ENCODE measurements at regions not wholly inside any gene's neighbourhood (a gene's known extent, or its start where the extent isn't known, plus 50 kb on each side); places are given as distances from the start of the nearest gene placed in this dataset.

GRCh38 chr3:118740722-118741290 is 293.8 kb downstream of the IGSF11 start:
- DNase-seq (ENCODE audit: extremely low spot score): no peak
- ChIA-PET POLR2A (no interaction called here), CTCF (no interaction called here)
- no peak for TF ChIP-seq ZNF384 (IDR thresholded peaks at IDR 0.05)
- TF ChIP-seq FOXM1 (IDR thresholded peaks at IDR 0.05; ENCODE audit: borderline replicate concordance): no peak
- no peak for TF ChIP-seq NFRKB (IDR thresholded peaks at IDR 0.05)
- no peak for TF ChIP-seq ARNT (IDR thresholded peaks at IDR 0.05)
- no peak for TF ChIP-seq PKNOX1 (IDR thresholded peaks at IDR 0.05)
- no peak for TF ChIP-seq ELF4 (IDR thresholded peaks at IDR 0.05)
- no peak for TF ChIP-seq L3MBTL2 (conservative IDR thresholded peaks at IDR 0.05)
- no peak for TF ChIP-seq FOXA1 (IDR thresholded peaks at IDR 0.05)
- TF ChIP-seq TARDBP (IDR thresholded peaks at IDR 0.05): no peak

GRCh38 chr3:118742760-118743159 is 291.9 kb downstream of the IGSF11 start:
- TF ChIP-seq ZNF384 (IDR thresholded peaks at IDR 0.05) (no peak), L3MBTL2 (conservative IDR thresholded peaks at IDR 0.05) (no peak), ELF4 (IDR thresholded peaks at IDR 0.05) (no peak), ARNT (IDR thresholded peaks at IDR 0.05) (no peak), FOXM1 (IDR thresholded peaks at IDR 0.05; ENCODE audit: borderline replicate concordance) (no peak), NFRKB (IDR thresholded peaks at IDR 0.05) (no peak), FOXA1 (IDR thresholded peaks at IDR 0.05) (no peak), HDGF (IDR thresholded peaks at IDR 0.05; ENCODE audit: borderline replicate concordance) (no peak)
- no peak for DNase-seq (ENCODE audit: extremely low spot score)
- POLR2A ChIA-PET: no interaction called here
- CTCF ChIA-PET: interaction anchor here (0.5 kb wide), 1 partner anchor 19 kb away, joined by 3 read pairs; no protein-coding TSS in a partner anchor

- DNase-seq (ENCODE audit: extremely low spot score): no peak
- ChIA-PET CTCF (no interaction called here), POLR2A (no interaction called here)
- TF ChIP-seq ARNT (IDR thresholded peaks at IDR 0.05) (no peak), BHLHE40 (IDR thresholded peaks at IDR 0.05; ENCODE audit: borderline replicate concordance) (no peak), TARDBP (IDR thresholded peaks at IDR 0.05) (no peak), PKNOX1 (IDR thresholded peaks at IDR 0.05) (no peak), CTBP1 (IDR thresholded peaks at IDR 0.05; ENCODE audit: borderline replicate concordance) (no peak), ZNF384 (IDR thresholded peaks at IDR 0.05) (no peak), SP1 (IDR thresholded peaks at IDR 0.05) (no peak), ELF4 (IDR thresholded peaks at IDR 0.05) (no peak), SUZ12 (IDR thresholded peaks at IDR 0.05) (no peak), L3MBTL2 (conservative IDR thresholded peaks at IDR 0.05) (no peak), HDGF (IDR thresholded peaks at IDR 0.05; ENCODE audit: borderline replicate concordance) (no peak), FOXK2 (IDR thresholded peaks at IDR 0.05) (no peak), NFRKB (IDR thresholded peaks at IDR 0.05) (no peak), FOXA1 (IDR thresholded peaks at IDR 0.05) (no peak)
These were observed 290.5 kb downstream of the IGSF11 start for GRCh38 chr3:118744186-118744585.

GRCh38 chr3:118754406-118755252 is 280.0 kb downstream of the IGSF11 start:
- TF ChIP-seq BHLHE40 (IDR thresholded peaks at IDR 0.05; ENCODE audit: borderline replicate concordance) (no peak), HDGF (IDR thresholded peaks at IDR 0.05; ENCODE audit: borderline replicate concordance) (no peak)
- CTCF ChIA-PET: no interaction called here
- POLR2A ChIA-PET: no interaction called here

GRCh38 chr3:118755253-118755801 is 279.3 kb downstream of the IGSF11 start:
- ChIA-PET CTCF (no interaction called here), POLR2A (no interaction called here)
- no peak for TF ChIP-seq SUZ12 (IDR thresholded peaks at IDR 0.05)
- no peak for TF ChIP-seq FOXK2 (IDR thresholded peaks at IDR 0.05)
- no peak for TF ChIP-seq TARDBP (IDR thresholded peaks at IDR 0.05)
- DNase-seq (ENCODE audit: extremely low spot score): no peak

More at GRCh38 chr3:118754406-118755252, 280.0 kb downstream of the IGSF11 start:
- no peak for DNase-seq (ENCODE audit: extremely low spot score)

GRCh38 chr3:118760585-118761290 is 273.9 kb downstream of the IGSF11 start:
- ChIA-PET CTCF (no interaction called here), POLR2A (no interaction called here)
- TF ChIP-seq ARNT (IDR thresholded peaks at IDR 0.05) (no peak), PKNOX1 (IDR thresholded peaks at IDR 0.05) (no peak)
- no peak for DNase-seq (ENCODE audit: extremely low spot score)

GRCh38 chr3:118761291-118761606 is 273.4 kb downstream of the IGSF11 start:
- DNase-seq (ENCODE audit: extremely low spot score): no peak
- TF ChIP-seq CTBP1 (IDR thresholded peaks at IDR 0.05; ENCODE audit: borderline replicate concordance): no peak
- TF ChIP-seq FOXK2 (IDR thresholded peaks at IDR 0.05): no peak
- TF ChIP-seq ARNT (IDR thresholded peaks at IDR 0.05): no peak
- no peak for TF ChIP-seq FOXM1 (IDR thresholded peaks at IDR 0.05; ENCODE audit: borderline replicate concordance)
- no peak for TF ChIP-seq HDGF (IDR thresholded peaks at IDR 0.05; ENCODE audit: borderline replicate concordance)
- TF ChIP-seq TARDBP (IDR thresholded peaks at IDR 0.05): no peak
- TF ChIP-seq ZNF384 (IDR thresholded peaks at IDR 0.05): no peak
- no peak for TF ChIP-seq SP1 (IDR thresholded peaks at IDR 0.05)
- TF ChIP-seq NFRKB (IDR thresholded peaks at IDR 0.05): no peak
- TF ChIP-seq ELF4 (IDR thresholded peaks at IDR 0.05): no peak
- TF ChIP-seq L3MBTL2 (conservative IDR thresholded peaks at IDR 0.05): no peak
- TF ChIP-seq SUZ12 (IDR thresholded peaks at IDR 0.05): no peak
- TF ChIP-seq FOXA1 (IDR thresholded peaks at IDR 0.05): no peak
- no peak for TF ChIP-seq PKNOX1 (IDR thresholded peaks at IDR 0.05)
- TF ChIP-seq LEF1 (IDR thresholded peaks at IDR 0.05; ENCODE audit: borderline replicate concordance): no peak
- ChIA-PET POLR2A (no interaction called here), CTCF (no interaction called here)
